GM23338 (cell line): ENCODE measurements at regions not wholly inside any gene's neighbourhood (a gene's known extent, or its start where the extent isn't known, plus 50 kb on each side); places are given as distances from the start of the nearest gene placed in this dataset.

Experiments
- ATAC-seq: fragments of 200-7000 bp; cut with Tn5 transposase; 3 replicates; pipeline ENCODE4 v1.9.1; 2020
- DNase-seq: peaks from one replicate; pipeline ENCODE4 v3.0.0-alpha.2; 2015; ENCODE audit warnings: low spot score
- H2AFZ ChIP-seq: fragments of 200-600 bp; sonication (generic); 2 replicates; pipeline ENCODE4 v1.8.0; 2016; ENCODE audit warnings: antibody characterized with exemption, mild to moderate bottlenecking, moderate library complexity
- H3F3A ChIP-seq: fragments of 200-600 bp; sonication (generic); replicated peaks from 2 replicates; pipeline ENCODE4 v1.8.0; 2017; ENCODE audit warnings: antibody characterized with exemption, mixed run types, low read depth
- H3K27ac ChIP-seq: fragments of 200-600 bp; sonication (generic); 2 replicates; pipeline ENCODE4 v1.6.1; 2016; ENCODE audit warnings: low read depth
- H3K27me3 ChIP-seq: fragments of 200-600 bp; sonication (generic); 2 replicates; pipeline ENCODE4 v1.8.0; 2016; ENCODE audit warnings: mild to moderate bottlenecking, mixed run types, moderate library complexity; ENCODE audit not compliant: insufficient read depth
- H3K36me3 ChIP-seq: fragments of 200-600 bp; sonication (generic); 2 replicates; pipeline ENCODE4 v1.8.0; 2016; ENCODE audit warnings: mild to moderate bottlenecking; ENCODE audit not compliant: insufficient read depth
- H3K4me1 ChIP-seq: fragments of 200-600 bp; sonication (generic); 2 replicates; pipeline ENCODE4 v1.8.0; 2016; ENCODE audit warnings: mild to moderate bottlenecking, moderate library complexity; ENCODE audit not compliant: insufficient read depth
- H3K4me2 ChIP-seq: fragments of 200-600 bp; sonication (generic); 2 replicates; pipeline ENCODE4 v1.7.1; 2017; ENCODE audit warnings: mixed run types
- H3K4me3 ChIP-seq: fragments of 200-600 bp; sonication (generic); 2 replicates; pipeline ENCODE4 v1.6.1; 2016; ENCODE audit warnings: mixed run types
- H3K79me2 ChIP-seq: fragments of 200-600 bp; sonication (generic); replicated peaks from 2 replicates; pipeline ENCODE4 v1.8.0; 2017; ENCODE audit warnings: mild to moderate bottlenecking; ENCODE audit not compliant: insufficient read depth
- H3K9me2 ChIP-seq: fragments of 200-600 bp; sonication (generic); 2 replicates; pipeline ENCODE4 v1.8.0; 2017; ENCODE audit not compliant: insufficient read depth
- H4K20me1 ChIP-seq: fragments of 200-600 bp; sonication (generic); replicated peaks from 2 replicates; pipeline ENCODE4 v1.8.0; 2017; ENCODE audit warnings: mild to moderate bottlenecking; ENCODE audit not compliant: insufficient read depth
- H3K27ac Mint-ChIP-seq: 2 replicates; pipeline ENCODE4 v1.8.0; 2020; ENCODE audit warnings: inconsistent platforms, mild to moderate bottlenecking, moderate library complexity, mixed read lengths
- H3K27me3 Mint-ChIP-seq: 3 replicates; pipeline ENCODE4 v1.8.0; 2022; ENCODE audit warnings: low read depth, mild to moderate bottlenecking, moderate library complexity, mixed read lengths, inconsistent platforms; ENCODE audit not compliant: insufficient read depth, poor library complexity
- H3K36me3 Mint-ChIP-seq: 3 replicates; pipeline ENCODE4 v1.8.0; 2021; ENCODE audit warnings: low read depth, mild to moderate bottlenecking, inconsistent platforms, moderate library complexity, mixed read lengths
- H3K4me1 Mint-ChIP-seq: 3 replicates; pipeline ENCODE4 v1.8.0; 2020; ENCODE audit warnings: mild to moderate bottlenecking, inconsistent platforms, mixed read lengths
- H3K4me3 Mint-ChIP-seq: 3 replicates; pipeline ENCODE4 v1.8.0; 2021; ENCODE audit warnings: moderate library complexity, mild to moderate bottlenecking, inconsistent platforms, mixed read lengths
- H3K9me3 Mint-ChIP-seq: 3 replicates; pipeline ENCODE4 v1.8.0; 2020; ENCODE audit warnings: moderate library complexity, mild to moderate bottlenecking, inconsistent platforms, mixed read lengths
- CREB1 ChIP-seq: fragments of 250-450 bp; sonication (Bioruptor Pico); IDR thresholded peaks from 2 replicates; pipeline ENCODE4 v1.5.0; 2020; ENCODE audit warnings: low read depth, mild to moderate bottlenecking, moderate library complexity
- CTCF ChIP-seq, 2 experiments: fragments of 200-600 bp in 1 of 2; sonication (generic) in 1 of 2; conservative IDR thresholded peaks; 2 replicates each; pipeline versions ENCODE4 v1.5.1 to v1.6.1; 2016 to 2017; ENCODE audit warnings: antibody characterized with exemption in 2 of 2, low read depth in 2 of 2, mild to moderate bottlenecking in 2 of 2, moderate library complexity in 1 of 2
- ETS1 ChIP-seq: IDR thresholded peaks from 2 replicates; pipeline ENCODE4 v1.6.1; 2016; ENCODE audit warnings: antibody characterized with exemption
- EZH2 ChIP-seq: fragments of 200-600 bp; sonication (generic); IDR thresholded peaks from one replicate; pipeline ENCODE4 v1.8.0; 2017; ENCODE audit warnings: antibody characterized with exemption, mild to moderate bottlenecking, low read depth; ENCODE audit not compliant: unreplicated experiment
- NANOG ChIP-seq: IDR thresholded peaks from 2 replicates; pipeline ENCODE4 v1.6.1; 2016; ENCODE audit warnings: antibody characterized with exemption, borderline replicate concordance
- REST ChIP-seq: IDR thresholded peaks from one replicate; pipeline ENCODE4 v1.6.1; 2018; ENCODE audit warnings: antibody characterized with exemption; ENCODE audit not compliant: unreplicated experiment
- ZNF114 ChIP-seq: fragments of 250-450 bp; sonication (Bioruptor Pico); IDR thresholded peaks from 2 replicates; pipeline ENCODE4 v1.5.0; 2020; ENCODE audit warnings: mild to moderate bottlenecking, moderate library complexity
- ZNF331 ChIP-seq: fragments of 250-450 bp; sonication (Bioruptor Pico); IDR thresholded peaks from 2 replicates; pipeline ENCODE4 v1.5.0; 2020; ENCODE audit warnings: low read depth, mild to moderate bottlenecking, moderate library complexity
- ZNF462 ChIP-seq: fragments of 250-450 bp; sonication (Bioruptor Pico); IDR thresholded peaks from 2 replicates; pipeline ENCODE4 v1.5.0; 2020; ENCODE audit warnings: mild to moderate bottlenecking, moderate library complexity

- peaks cover 12% of the 10 kb centered on the region for H3K9me3 Mint-ChIP-seq
- no peaks in the 10 kb centered on the region for H3K36me3 ChIP-seq
- DNase-seq = no peak
- H3K27ac Mint-ChIP-seq = no peak overlapping the region; the same call in 1 of the 2 replicates
- TF ChIP-seq REST (no peak), ZNF114 (CRISPR knock-in tag) (no peak)
- H3K79me2 ChIP-seq = no peaks in the 10 kb centered on the region
- H3K36me3 Mint-ChIP-seq = no peaks in the 10 kb centered on the region; the same call in 2 of the 3 replicates
- H3K27me3 Mint-ChIP-seq = peaks cover 9% of the 10 kb centered on the region
- no peaks in the 10 kb centered on the region for H3K27me3 ChIP-seq
- H3K4me1 ChIP-seq = no peaks in the 10 kb centered on the region
- no peak for ATAC-seq
- H3K4me3 ChIP-seq = no peak overlapping the region
- no peaks in the 10 kb centered on the region for H3F3A ChIP-seq
- no peak overlapping the region for H3K4me2 ChIP-seq
- H3K4me1 Mint-ChIP-seq = no peaks in the 10 kb centered on the region
- H3K27ac ChIP-seq = no peak overlapping the region
- H3K9me2 ChIP-seq = no peaks in the 10 kb centered on the region
- H3K4me3 Mint-ChIP-seq = no peak overlapping the region
- H4K20me1 ChIP-seq = no peaks in the 10 kb centered on the region; the same call in 1 of the 2 replicates
- H2AFZ ChIP-seq = peak overlapping the region; percentile 7; the same call in 1 of the 2 replicates
Observed at GRCh38 chr5:179484761-179485160, 65.6 kb upstream of the RUFY1 start.

- ATAC-seq = peak; percentile 51; the same call in 2 of the 3 replicates
- Histone ChIP-seq H3K4me2 (no peak overlapping the region), H3K79me2 (no peaks in the 10 kb centered on the region), H3K27me3 (no peaks in the 10 kb centered on the region), H3K9me2 (no peaks in the 10 kb centered on the region), H3K4me1 (no peaks in the 10 kb centered on the region), H2AFZ (peak overlapping the region; percentile 74; the same call in 1 of the 2 replicates), H3K4me3 (no peak overlapping the region), H3K36me3 (no peaks in the 10 kb centered on the region), H3K27ac (no peak overlapping the region), H4K20me1 (no peaks in the 10 kb centered on the region; the same call in 1 of the 2 replicates), H3F3A (no peaks in the 10 kb centered on the region)
- H3K4me3 Mint-ChIP-seq = no peak overlapping the region
- H3K4me1 Mint-ChIP-seq = no peaks in the 10 kb centered on the region
- peaks cover 14% of the 10 kb centered on the region for H3K9me3 Mint-ChIP-seq
- no peak overlapping the region for H3K27ac Mint-ChIP-seq
- H3K27me3 Mint-ChIP-seq = peaks cover 9% of the 10 kb centered on the region
- H3K36me3 Mint-ChIP-seq = no peaks in the 10 kb centered on the region; the same call in 2 of the 3 replicates
- DNase-seq = no peak
- no peak for TF ChIP-seq ZNF462
- no peak for TF ChIP-seq ZNF331
- TF ChIP-seq CREB1 (CRISPR knock-in tag) = no peak
- no peak for TF ChIP-seq NANOG
- TF ChIP-seq EZH2 = no peak
- no peak for TF ChIP-seq ZNF114 (CRISPR knock-in tag)
- no peak for TF ChIP-seq CTCF (conservative IDR thresholded peaks at IDR 0.05; ENCODE audit: low read depth in 2 of 2)
- TF ChIP-seq ETS1 = no peak
Observed at GRCh38 chr5:179484201-179484600, 66.2 kb upstream of the RUFY1 start.
